AG04449 (cell line): ENCODE measurements at regions not wholly inside any gene's neighbourhood (a gene's known extent, or its start where the extent isn't known, plus 50 kb on each side); places are given as distances from the start of the nearest gene placed in this dataset.
"Not testable (repeated sequence)": the region's sequence is repeated elsewhere in the genome, so short reads cannot be mapped to it uniquely, and the experiment has no call there.

Experiments used
- CTCF ChIA-PET: fragments of 350-600 bp; formaldehyde crosslinking; extraction: SDS; loops from one replicate; lab custom pipeline; 2021; ENCODE audit warnings: antibody characterized with exemption; lab: Yijun Ruan, JAX
- POLR2A ChIA-PET: fragments of 400-600, 350-600 bp; formaldehyde crosslinking; extraction: SDS; loops from one replicate; lab custom pipeline; 2020; ENCODE audit warnings: antibody characterized with exemption, inconsistent platforms; lab: Yijun Ruan, JAX
- DNase-seq: peaks from one replicate; pipeline ENCODE4 v3.0.0-alpha.2; 2010; ENCODE audit warnings: low read depth, low spot score
- H3K4me3 ChIP-seq: 2 replicates; pipeline ENCODE4 v1.5.1; 2011; ENCODE audit warnings: low read depth, mild to moderate bottlenecking, control low read depth, low read length
- CTCF ChIP-seq: IDR thresholded peaks from one replicate; pipeline ENCODE4 v1.5.1; 2011; ENCODE audit warnings: mild to moderate bottlenecking, moderate library complexity, low read length, control low read depth, inconsistent platforms; ENCODE audit not compliant: insufficient read depth; ENCODE audit errors: missing control alignments

DNA sequence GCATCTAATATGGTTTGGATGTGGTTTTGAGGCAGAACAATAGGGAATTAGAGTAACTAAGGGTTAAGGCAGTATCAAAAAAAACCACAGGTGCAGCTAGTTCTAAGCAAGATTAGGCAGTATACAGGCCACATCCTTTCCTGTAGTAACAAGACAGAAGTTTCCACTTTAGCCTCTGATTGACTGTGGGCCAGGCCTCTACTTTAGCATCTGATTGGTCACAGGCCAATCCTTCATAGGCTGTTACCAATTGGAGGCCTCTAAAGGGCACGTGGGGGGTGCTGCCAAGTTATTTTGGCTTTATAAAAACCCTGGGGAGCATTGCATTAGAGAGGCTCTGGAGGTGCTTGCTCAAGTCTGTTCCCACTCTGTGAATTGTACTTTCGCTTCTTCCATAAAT, 144.1 kb upstream of the ST8SIA4 start:
- DNase-seq, result no peak
- ChIA-PET POLR2A (no interaction called here), CTCF (no interaction called here)
- H3K4me3 ChIP-seq, result no peak overlapping the region
- no peak for TF ChIP-seq CTCF

DNA sequence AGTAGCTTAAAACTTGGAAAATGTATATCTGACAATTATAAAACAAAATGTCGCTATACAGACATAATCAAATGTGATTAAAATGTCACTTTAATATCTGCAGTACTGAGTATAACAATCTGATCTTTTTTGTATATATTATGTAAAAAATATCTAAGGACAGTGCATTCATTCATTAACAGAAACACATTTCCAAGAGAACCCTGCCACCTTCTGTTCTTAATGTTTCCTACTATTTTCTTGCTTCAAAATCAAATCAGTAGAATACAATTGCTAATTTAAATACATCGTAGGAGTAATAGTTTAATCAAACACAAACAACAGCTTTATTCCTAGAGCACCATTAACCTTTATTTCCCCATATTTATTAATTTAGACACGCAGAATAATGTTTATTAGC, 142.6 kb upstream of the ST8SIA4 start:
- CTCF ChIA-PET, result no interaction called here
- H3K4me3 ChIP-seq, result no peak overlapping the region
- DNase-seq, result no peak
- POLR2A ChIA-PET, result no interaction called here
- no peak for TF ChIP-seq CTCF

GRCh38 chr5:101040002-101040401, 136.9 kb upstream of the ST8SIA4 start:
- H3K4me3 ChIP-seq, DNase-seq, CTCF ChIA-PET, POLR2A ChIA-PET: not testable (repeated sequence)

GRCh38 chr5:101036778-101037177, 133.7 kb upstream of the ST8SIA4 start:
- no peak for DNase-seq
- no peak for TF ChIP-seq CTCF
- H3K4me3 ChIP-seq, result no peak overlapping the region
- ChIA-PET CTCF (no interaction called here), POLR2A (no interaction called here)

DNA sequence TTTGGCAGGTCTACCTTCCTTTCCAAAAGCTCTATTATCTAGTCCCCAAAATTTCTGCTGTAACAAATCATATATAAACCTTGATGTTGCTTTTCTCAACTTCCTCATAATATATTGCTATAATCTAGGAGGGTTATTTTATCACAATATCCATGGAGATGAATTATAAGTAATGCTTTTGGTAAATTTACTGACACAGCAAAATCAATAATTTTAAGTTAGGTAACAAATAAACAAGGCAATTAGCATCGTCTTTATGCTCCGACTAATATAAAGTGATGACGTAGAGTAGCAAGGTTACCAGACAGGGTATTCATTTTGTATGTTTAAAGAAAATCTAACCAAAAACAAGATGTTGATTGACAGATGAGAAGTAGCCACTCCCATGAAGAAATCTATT, 132.3 kb upstream of the ST8SIA4 start:
- CTCF ChIA-PET, result no interaction called here
- DNase-seq, result no peak
- POLR2A ChIA-PET, result no interaction called here
- TF ChIP-seq CTCF, result no peak
- no peak overlapping the region for H3K4me3 ChIP-seq

DNA sequence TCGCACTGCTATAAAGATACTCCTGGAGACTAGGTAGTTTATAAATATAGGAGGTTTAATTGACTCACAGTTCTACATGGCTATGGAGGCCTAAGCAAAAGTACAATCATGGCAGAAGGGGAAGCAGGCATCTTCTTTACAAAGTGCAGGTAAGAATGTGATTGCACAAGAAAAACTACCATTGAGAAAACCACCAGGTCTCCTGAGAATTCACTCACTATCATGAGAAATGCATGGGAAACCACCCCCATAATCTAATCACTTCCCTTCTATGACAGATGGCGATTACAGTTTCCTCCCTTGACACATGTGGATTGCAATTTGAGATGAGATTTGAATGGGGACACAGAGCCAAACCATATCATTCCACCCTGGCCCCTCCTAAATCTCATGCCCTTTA, 121.2 kb upstream of the ST8SIA4 start:
- DNase-seq, result no peak
- TF ChIP-seq CTCF, result no peak
- no peak overlapping the region for H3K4me3 ChIP-seq
- POLR2A ChIA-PET, result no interaction called here
- CTCF ChIA-PET, result no interaction called here

DNA sequence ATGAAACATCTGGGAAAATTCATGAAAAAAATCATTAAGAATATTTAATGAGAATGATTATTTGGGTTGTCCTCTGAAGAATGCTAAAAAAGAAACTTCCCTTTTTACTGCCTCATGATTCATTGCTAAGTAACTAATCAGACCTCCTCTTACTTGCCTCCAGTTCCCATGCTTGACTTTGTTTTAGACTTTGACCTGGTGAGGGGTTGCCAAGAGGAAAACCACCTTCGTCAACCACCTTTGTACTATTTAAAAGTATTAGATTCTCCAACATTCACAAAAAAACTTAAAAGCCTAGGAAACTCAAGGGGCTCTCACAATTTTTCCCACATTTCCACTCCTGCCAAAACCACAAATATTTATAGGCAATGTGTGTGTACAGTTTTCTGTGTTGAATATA, 115.2 kb upstream of the ST8SIA4 start:
- H3K4me3 ChIP-seq, result no peak overlapping the region
- no peak for DNase-seq
- ChIA-PET POLR2A (no interaction called here), CTCF (no interaction called here)
- no peak for TF ChIP-seq CTCF
